Cardiac muscle cell (in vitro differentiated cells and primary cell): ENCODE measurements at regions not wholly inside any gene's neighbourhood (a gene's known extent, or its start where the extent isn't known, plus 50 kb on each side); places are given as distances from the start of the nearest gene placed in this dataset.
"Not testable (repeated sequence)": the region's sequence is repeated elsewhere in the genome, so short reads cannot be mapped to it uniquely, and the experiment has no call there.

Experiments
- DNase-seq, 2 donors: peaks; one replicate each; pipeline versions ENCODE4 v3.0.0 to v3.0.0-alpha.2; 2010 to 2017; ENCODE audit warnings: low read depth in 1 of 2, low spot score in 1 of 2
- H3K27ac ChIP-seq: fragments of 200-600 bp; sonication (generic); 2 replicates; pipeline ENCODE4 v1.5.1; 2016
- H3K27me3 ChIP-seq: fragments of 200-600 bp; sonication (generic); 2 replicates; pipeline ENCODE4 v1.6.0; 2016; ENCODE audit warnings: control low read depth
- H3K36me3 ChIP-seq: fragments of 200-600 bp; sonication (generic); 2 replicates; pipeline ENCODE4 v1.5.1; 2016; ENCODE audit warnings: control low read depth
- H3K4me1 ChIP-seq: fragments of 200-600 bp; sonication (generic); 2 replicates; pipeline ENCODE4 v1.8.1; 2017; ENCODE audit warnings: low read depth, mild to moderate bottlenecking, mixed run types
- H3K4me3 ChIP-seq: fragments of 200-600 bp; sonication (generic); 2 replicates; pipeline ENCODE4 v1.5.1; 2016; ENCODE audit warnings: mild to moderate bottlenecking
- H3K9me3 ChIP-seq: fragments of 200-600 bp; sonication (generic); 2 replicates; pipeline ENCODE4 v1.5.1; 2017; ENCODE audit warnings: low read depth, mild to moderate bottlenecking, control low read depth
- TF ChIP-seq, protein P1 (sequence below): IDR thresholded peaks from 2 replicates; pipeline ENCODE4 v1.5.1; 2012; ENCODE audit warnings: low read depth, mild to moderate bottlenecking, low read length

- Histone ChIP-seq H3K27me3 (no peaks in the 10 kb centered on the region), H3K27ac (no peak overlapping the region), H3K36me3 (peaks cover 26% of the 10 kb centered on the region), H3K9me3 (no peaks in the 10 kb centered on the region), H3K4me1 (no peaks in the 10 kb centered on the region), H3K4me3 (no peak overlapping the region)
- peak in 1 of 2 donors; percentile 23 for DNase-seq
- TF ChIP-seq, protein P1, sequence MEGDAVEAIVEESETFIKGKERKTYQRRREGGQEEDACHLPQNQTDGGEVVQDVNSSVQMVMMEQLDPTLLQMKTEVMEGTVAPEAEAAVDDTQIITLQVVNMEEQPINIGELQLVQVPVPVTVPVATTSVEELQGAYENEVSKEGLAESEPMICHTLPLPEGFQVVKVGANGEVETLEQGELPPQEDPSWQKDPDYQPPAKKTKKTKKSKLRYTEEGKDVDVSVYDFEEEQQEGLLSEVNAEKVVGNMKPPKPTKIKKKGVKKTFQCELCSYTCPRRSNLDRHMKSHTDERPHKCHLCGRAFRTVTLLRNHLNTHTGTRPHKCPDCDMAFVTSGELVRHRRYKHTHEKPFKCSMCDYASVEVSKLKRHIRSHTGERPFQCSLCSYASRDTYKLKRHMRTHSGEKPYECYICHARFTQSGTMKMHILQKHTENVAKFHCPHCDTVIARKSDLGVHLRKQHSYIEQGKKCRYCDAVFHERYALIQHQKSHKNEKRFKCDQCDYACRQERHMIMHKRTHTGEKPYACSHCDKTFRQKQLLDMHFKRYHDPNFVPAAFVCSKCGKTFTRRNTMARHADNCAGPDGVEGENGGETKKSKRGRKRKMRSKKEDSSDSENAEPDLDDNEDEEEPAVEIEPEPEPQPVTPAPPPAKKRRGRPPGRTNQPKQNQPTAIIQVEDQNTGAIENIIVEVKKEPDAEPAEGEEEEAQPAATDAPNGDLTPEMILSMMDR, result peak; percentile 75
Measured at GRCh38 chr12:124469193-124469888, 98.1 kb downstream of the NCOR2 start.

DNA sequence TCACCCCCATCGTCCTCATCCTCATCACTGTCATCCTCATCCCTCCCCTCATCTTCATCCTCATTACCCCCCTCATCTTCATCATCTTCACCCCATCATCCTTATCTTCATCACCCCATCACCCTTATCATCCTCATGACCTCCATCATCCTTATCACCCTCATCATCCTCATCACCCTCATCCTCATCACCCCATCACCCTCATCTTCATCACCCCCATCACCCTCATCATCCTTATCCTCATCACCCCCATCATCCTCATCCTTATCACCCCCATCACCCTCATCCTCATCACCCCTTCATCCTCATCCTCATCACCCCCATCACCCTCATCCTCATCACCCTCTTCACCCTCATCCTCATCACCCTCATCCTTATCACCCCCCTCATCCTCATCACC is 99.9 kb downstream of the NCOR2 start:
- not testable (repeated sequence) for H3K27me3 ChIP-seq, H3K9me3 ChIP-seq, H3K27ac ChIP-seq, H3K4me1 ChIP-seq, DNase-seq, H3K4me3 ChIP-seq
- H3K36me3 ChIP-seq, result peaks cover 23% of the 10 kb centered on the region

GRCh38 chr12:124466216-124467128 is 100.9 kb downstream of the NCOR2 start:
- DNase-seq, result peak in 1 of 2 donors; percentile 91
- H3K4me3 ChIP-seq, result no peak overlapping the region
- peaks cover 13% of the 10 kb centered on the region for H3K36me3 ChIP-seq
- H3K27ac ChIP-seq, result no peak overlapping the region
- H3K9me3 ChIP-seq, result no peaks in the 10 kb centered on the region
- H3K4me1 ChIP-seq, result no peaks in the 10 kb centered on the region
- TF ChIP-seq, protein P1, result peak; percentile 22
- H3K27me3 ChIP-seq, result no peaks in the 10 kb centered on the region

DNA sequence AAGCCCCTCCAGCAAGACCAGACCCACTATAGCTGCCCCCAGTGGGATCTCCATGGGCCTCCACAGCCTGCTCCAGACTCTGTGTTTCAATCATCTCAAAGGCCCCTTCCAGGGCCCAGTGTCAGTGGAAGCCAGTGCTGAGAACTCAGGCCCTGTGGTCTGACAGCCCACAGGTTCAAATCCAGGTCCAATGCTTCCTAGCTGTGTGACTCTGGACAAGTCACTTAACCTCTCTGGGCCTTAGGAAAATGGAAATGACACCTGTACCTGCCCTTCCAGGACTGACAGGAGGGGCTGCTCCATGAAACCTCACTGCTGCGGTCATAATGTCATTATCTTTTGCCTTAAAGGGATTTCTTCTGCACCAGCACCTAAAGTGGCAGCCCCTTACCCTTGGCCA is 101.9 kb downstream of the NCOR2 start:
- Histone ChIP-seq H3K36me3 (peaks cover 13% of the 10 kb centered on the region), H3K4me1 (no peaks in the 10 kb centered on the region), H3K27ac (no peak overlapping the region), H3K27me3 (no peaks in the 10 kb centered on the region), H3K9me3 (no peaks in the 10 kb centered on the region), H3K4me3 (no peak overlapping the region)
- TF ChIP-seq, protein P1, result no peak
- DNase-seq, result no peak

- H3K4me1 ChIP-seq, result no peaks in the 10 kb centered on the region
- peaks cover 13% of the 10 kb centered on the region for H3K36me3 ChIP-seq
- H3K27ac ChIP-seq, result no peak overlapping the region
- H3K4me3 ChIP-seq, result no peak overlapping the region
- no peaks in the 10 kb centered on the region for H3K9me3 ChIP-seq
- DNase-seq, result no peak
- TF ChIP-seq, protein P1, result no peak
- H3K27me3 ChIP-seq, result no peaks in the 10 kb centered on the region
Measured at GRCh38 chr12:124464830-124465229, 102.6 kb downstream of the NCOR2 start.

GRCh38 chr12:124464062-124464461 is 103.3 kb downstream of the NCOR2 start:
- H3K27ac ChIP-seq, result peak overlapping the region; percentile 28
- no peaks in the 10 kb centered on the region for H3K27me3 ChIP-seq
- peaks cover 13% of the 10 kb centered on the region for H3K36me3 ChIP-seq
- no peak overlapping the region for H3K4me3 ChIP-seq
- no peaks in the 10 kb centered on the region for H3K9me3 ChIP-seq
- no peaks in the 10 kb centered on the region for H3K4me1 ChIP-seq
- TF ChIP-seq, protein P1, result no peak
- DNase-seq, result no peak
